GM12878 (cell line): ENCODE measurements at regions not wholly inside any gene's neighbourhood (a gene's known extent, or its start where the extent isn't known, plus 50 kb on each side); places are given as distances from the start of the nearest gene placed in this dataset.

ENCODE experiments used
- ATAC-seq: fragments of 200-7000 bp; cut with Tn5 transposase; 3 replicates; pipeline ENCODE4 v1.9.1; 2020; ENCODE audit warnings: mild to moderate bottlenecking, moderate library complexity
- BruUV-seq: library from RNA; stranded (reverse); fragments of 400-500 nt; replicated peaks from 2 replicates; lab custom pipeline; 2021; lab: Mats Ljungman, UMichigan
- CTCF ChIA-PET: fragments of 300-600 bp; sonication (Branson Sonifier 250); formaldehyde crosslinking; extraction: SDS; loops from one replicate; lab custom pipeline; 2021; ENCODE audit warnings: inconsistent platforms; lab: Yijun Ruan, JAX
- POLR2A ChIA-PET: fragments of 350-600 bp; formaldehyde crosslinking; extraction: SDS; loops from one replicate; lab custom pipeline; 2021; ENCODE audit warnings: inconsistent platforms; lab: Charles Lee
- RAD21 ChIA-PET: fragments of 300-600 bp; sonication (Branson Sonifier 250); formaldehyde crosslinking; loops from one replicate; lab custom pipeline; 2023; ENCODE audit warnings: antibody characterized with exemption; ENCODE audit not compliant: unreplicated experiment; lab: Charles Lee
- SMC1A ChIA-PET: fragments of 300-600 bp; sonication (Branson Sonifier 250); formaldehyde crosslinking; loops from one replicate; lab custom pipeline; 2023; ENCODE audit not compliant: unreplicated experiment, uncharacterized antibody; lab: Charles Lee
- DNase-seq: peaks from one replicate; pipeline ENCODE4 v3.0.0-alpha.2; 2011; ENCODE audit warnings: low read depth, low spot score
- FAIRE-seq: peaks from 3 replicates; lab custom pipeline; 2011; peaks lifted over from hg19 to GRCh38; lab: Jason Lieb, UNC
- H2AFZ ChIP-seq: 2 replicates; pipeline ENCODE4 v1.6.0; 2011; ENCODE audit warnings: low read depth, low read length, control low read depth; ENCODE audit not compliant: control insufficient read depth
- H3K27ac ChIP-seq: 2 replicates; pipeline ENCODE4 v1.5.1; 2011; ENCODE audit warnings: control low read depth; ENCODE audit not compliant: control insufficient read depth, insufficient read depth
- H3K27me3 ChIP-seq, 2 experiments: replicated peaks in 1 of 2; 2 replicates each; pipeline versions ENCODE4 v1.6.0 to v1.6.1; 2011; ENCODE audit warnings: low read length in 1 of 2; ENCODE audit not compliant: control insufficient read depth in 2 of 2, insufficient read depth in 2 of 2
- H3K36me3 ChIP-seq, 2 experiments: 2 replicates each; pipeline ENCODE4 v1.5.1; 2011; ENCODE audit warnings: low read length in 1 of 2; ENCODE audit not compliant: control insufficient read depth in 2 of 2, insufficient read depth in 2 of 2
- H3K4me1 ChIP-seq: 2 replicates; pipeline ENCODE4 v1.6.1; 2011; ENCODE audit warnings: mild to moderate bottlenecking, low read length, moderate library complexity, mixed read lengths; ENCODE audit not compliant: control insufficient read depth, insufficient read depth
- H3K4me2 ChIP-seq: 2 replicates; pipeline ENCODE4 v1.6.0; 2011; ENCODE audit warnings: control low read depth; ENCODE audit not compliant: control insufficient read depth, insufficient read depth
- H3K4me3 ChIP-seq: fragments of 200-600 bp; sonication (generic); 2 replicates; pipeline ENCODE4 v1.5.1; 2016
- H3K79me2 ChIP-seq: 2 replicates; pipeline ENCODE4 v1.6.0; 2011; ENCODE audit warnings: low read length; ENCODE audit not compliant: control insufficient read depth, insufficient read depth
- H3K9ac ChIP-seq: 2 replicates; pipeline ENCODE4 v1.8.0; 2011; ENCODE audit warnings: low read length, control low read depth, mixed read lengths; ENCODE audit not compliant: control insufficient read depth, insufficient read depth
- H3K9me3 ChIP-seq: replicated peaks from 3 replicates; pipeline ENCODE4 v1.5.1; 2011; ENCODE audit warnings: mild to moderate bottlenecking, low read length; ENCODE audit not compliant: control insufficient read depth, insufficient read depth
- H4K20me1 ChIP-seq: 2 replicates; pipeline ENCODE4 v1.6.0; 2011; ENCODE audit not compliant: control insufficient read depth, insufficient read depth
- ASH2L ChIP-seq: fragments of 300-600, 200-600 bp; sonication (generic); IDR thresholded peaks from 2 replicates; pipeline ENCODE4 v1.6.1; 2017; ENCODE audit warnings: low read depth, mild to moderate bottlenecking, borderline replicate concordance
- POLR2A ChIP-seq: IDR thresholded peaks from 2 replicates; pipeline ENCODE4 v1.6.1; 2011; ENCODE audit warnings: low read depth, mild to moderate bottlenecking, low read length
- POLR2AphosphoS5 ChIP-seq: IDR thresholded peaks from 2 replicates; pipeline ENCODE4 v1.6.1; 2011; ENCODE audit warnings: mild to moderate bottlenecking, low read length, inconsistent platforms
- RUNX3 ChIP-seq: IDR thresholded peaks from 2 replicates; pipeline ENCODE4 v1.6.1; 2012; ENCODE audit warnings: low read length, inconsistent platforms
- SMC3 ChIP-seq: IDR thresholded peaks from 2 replicates; pipeline ENCODE4 v1.6.1; 2011; ENCODE audit warnings: low read length, improper control_type of control experiment, borderline replicate concordance
- WGBS: methylation state at CpG from one replicate; pipeline ENCODE4 v1.1.6; 2016; ENCODE audit warnings: low lambda C conversion rate; ENCODE audit not compliant: insufficient replicate concordance, insufficient coverage; ENCODE audit errors: missing lambda C conversion rate; 5-methylcytosine and 5-hydroxymethylcytosine counted together
- in situ Hi-C: fragments of 300-500 bp; cut with MboI; formaldehyde crosslinking; loops from 9 replicates; pipeline ENCODE4 v1.14.3; 2018; ENCODE audit warnings: mixed read lengths
- intact Hi-C: fragments of 100-400 bp; cut with micrococcal nuclease; formaldehyde crosslinking; loops from one replicate; pipeline ENCODE4 v1.14.2; 2022; ENCODE audit not compliant: unreplicated experiment
- TF ChIP-seq, protein P1 (sequence below): fragments of 450-650 bp; IDR thresholded peaks from 2 replicates; pipeline ENCODE4 v1.6.1; 2016; ENCODE audit warnings: mild to moderate bottlenecking
- TF ChIP-seq, protein P2 (sequence below): fragments of 450-650 bp; IDR thresholded peaks from 2 replicates; pipeline ENCODE4 v1.6.1; 2017; ENCODE audit warnings: mild to moderate bottlenecking
- TF ChIP-seq, protein P3 (sequence below): IDR thresholded peaks from 2 replicates; pipeline ENCODE4 v1.6.1; 2012; ENCODE audit warnings: improper control_type of control experiment, low read depth, low read length; ENCODE audit not compliant: insufficient replicate concordance
- TF ChIP-seq, protein P4 (sequence below): IDR thresholded peaks from 2 replicates; pipeline ENCODE4 v1.6.1; 2012; ENCODE audit warnings: mild to moderate bottlenecking, low read depth, low read length
- TF ChIP-seq, protein P5 (sequence below): fragments of 450-650 bp; IDR thresholded peaks from 2 replicates; pipeline ENCODE4 v1.6.1; 2017; ENCODE audit warnings: mild to moderate bottlenecking, low read depth, inconsistent platforms; ENCODE audit not compliant: poor library complexity, severe bottlenecking

DNA sequence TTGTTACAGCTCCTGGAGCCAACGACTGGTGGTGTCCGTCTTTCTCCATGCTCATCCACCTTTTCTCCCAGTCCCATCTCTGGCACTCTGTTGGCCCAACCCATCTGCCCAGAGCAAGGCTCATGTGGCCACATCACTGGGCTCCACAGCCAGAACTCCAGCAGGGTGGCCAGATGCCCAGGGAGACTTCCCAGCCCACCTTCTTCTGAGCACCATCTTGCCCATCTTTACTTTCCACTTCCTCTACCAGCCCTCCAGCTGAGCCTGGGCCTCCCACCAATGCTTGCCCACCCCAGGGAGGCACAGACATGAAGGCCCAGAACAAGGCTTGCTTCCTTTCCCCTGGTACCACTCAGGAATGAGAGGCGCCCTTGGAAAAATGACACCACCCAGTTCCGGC, 116.8 kb downstream of the BUD13 start:
- H4K20me1 ChIP-seq: no peaks in the 10 kb centered on the region
- POLR2A ChIA-PET: no interaction called here
- H3K27ac ChIP-seq: no peak overlapping the region
- CTCF ChIA-PET: interaction anchor here (1.3 kb wide), 1 partner anchor 12 kb away, joined by 3 read pairs; no protein-coding TSS in a partner anchor
- H3K9me3 ChIP-seq: no peaks in the 10 kb centered on the region
- no peak overlapping the region for H3K4me2 ChIP-seq
- no peak for ATAC-seq
- no peaks in the 10 kb centered on the region for H3K4me1 ChIP-seq
- H2AFZ ChIP-seq: no peak overlapping the region
- peaks cover 0 to 2% of the 10 kb centered on the region in 2 experiments; a peak in 2 of 4 replicates for H3K27me3 ChIP-seq
- no TSS peak for BruUV-seq
- no peak overlapping the region for H3K4me3 ChIP-seq
- no peaks in the 10 kb centered on the region for H3K36me3 ChIP-seq
- H3K9ac ChIP-seq: no peak overlapping the region
- 40% methylated on average over 4 of the region's 4 CpGs for WGBS
- SMC1A ChIA-PET: no interaction called here
- in situ Hi-C loops (no loop called here), intact Hi-C loops (no loop called here)
- RAD21 ChIA-PET: no interaction called here
- no peak for DNase-seq
- no peaks in the 10 kb centered on the region for H3K79me2 ChIP-seq
- FAIRE-seq: no peak
- TF ChIP-seq, protein P1, sequence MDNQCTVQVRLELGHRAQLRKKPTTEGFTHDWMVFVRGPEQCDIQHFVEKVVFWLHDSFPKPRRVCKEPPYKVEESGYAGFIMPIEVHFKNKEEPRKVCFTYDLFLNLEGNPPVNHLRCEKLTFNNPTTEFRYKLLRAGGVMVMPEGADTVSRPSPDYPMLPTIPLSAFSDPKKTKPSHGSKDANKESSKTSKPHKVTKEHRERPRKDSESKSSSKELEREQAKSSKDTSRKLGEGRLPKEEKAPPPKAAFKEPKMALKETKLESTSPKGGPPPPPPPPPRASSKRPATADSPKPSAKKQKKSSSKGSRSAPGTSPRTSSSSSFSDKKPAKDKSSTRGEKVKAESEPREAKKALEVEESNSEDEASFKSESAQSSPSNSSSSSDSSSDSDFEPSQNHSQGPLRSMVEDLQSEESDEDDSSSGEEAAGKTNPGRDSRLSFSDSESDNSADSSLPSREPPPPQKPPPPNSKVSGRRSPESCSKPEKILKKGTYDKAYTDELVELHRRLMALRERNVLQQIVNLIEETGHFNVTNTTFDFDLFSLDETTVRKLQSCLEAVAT: no peak
- TF ChIP-seq ASH2L (no peak), SMC3 (no peak), POLR2A (no peak), RUNX3 (no peak), POLR2AphosphoS5 (no peak)
- TF ChIP-seq, protein P2, sequence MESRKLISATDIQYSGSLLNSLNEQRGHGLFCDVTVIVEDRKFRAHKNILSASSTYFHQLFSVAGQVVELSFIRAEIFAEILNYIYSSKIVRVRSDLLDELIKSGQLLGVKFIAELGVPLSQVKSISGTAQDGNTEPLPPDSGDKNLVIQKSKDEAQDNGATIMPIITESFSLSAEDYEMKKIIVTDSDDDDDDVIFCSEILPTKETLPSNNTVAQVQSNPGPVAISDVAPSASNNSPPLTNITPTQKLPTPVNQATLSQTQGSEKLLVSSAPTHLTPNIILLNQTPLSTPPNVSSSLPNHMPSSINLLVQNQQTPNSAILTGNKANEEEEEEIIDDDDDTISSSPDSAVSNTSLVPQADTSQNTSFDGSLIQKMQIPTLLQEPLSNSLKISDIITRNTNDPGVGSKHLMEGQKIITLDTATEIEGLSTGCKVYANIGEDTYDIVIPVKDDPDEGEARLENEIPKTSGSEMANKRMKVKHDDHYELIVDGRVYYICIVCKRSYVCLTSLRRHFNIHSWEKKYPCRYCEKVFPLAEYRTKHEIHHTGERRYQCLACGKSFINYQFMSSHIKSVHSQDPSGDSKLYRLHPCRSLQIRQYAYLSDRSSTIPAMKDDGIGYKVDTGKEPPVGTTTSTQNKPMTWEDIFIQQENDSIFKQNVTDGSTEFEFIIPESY: no peak
- TF ChIP-seq, protein P3, sequence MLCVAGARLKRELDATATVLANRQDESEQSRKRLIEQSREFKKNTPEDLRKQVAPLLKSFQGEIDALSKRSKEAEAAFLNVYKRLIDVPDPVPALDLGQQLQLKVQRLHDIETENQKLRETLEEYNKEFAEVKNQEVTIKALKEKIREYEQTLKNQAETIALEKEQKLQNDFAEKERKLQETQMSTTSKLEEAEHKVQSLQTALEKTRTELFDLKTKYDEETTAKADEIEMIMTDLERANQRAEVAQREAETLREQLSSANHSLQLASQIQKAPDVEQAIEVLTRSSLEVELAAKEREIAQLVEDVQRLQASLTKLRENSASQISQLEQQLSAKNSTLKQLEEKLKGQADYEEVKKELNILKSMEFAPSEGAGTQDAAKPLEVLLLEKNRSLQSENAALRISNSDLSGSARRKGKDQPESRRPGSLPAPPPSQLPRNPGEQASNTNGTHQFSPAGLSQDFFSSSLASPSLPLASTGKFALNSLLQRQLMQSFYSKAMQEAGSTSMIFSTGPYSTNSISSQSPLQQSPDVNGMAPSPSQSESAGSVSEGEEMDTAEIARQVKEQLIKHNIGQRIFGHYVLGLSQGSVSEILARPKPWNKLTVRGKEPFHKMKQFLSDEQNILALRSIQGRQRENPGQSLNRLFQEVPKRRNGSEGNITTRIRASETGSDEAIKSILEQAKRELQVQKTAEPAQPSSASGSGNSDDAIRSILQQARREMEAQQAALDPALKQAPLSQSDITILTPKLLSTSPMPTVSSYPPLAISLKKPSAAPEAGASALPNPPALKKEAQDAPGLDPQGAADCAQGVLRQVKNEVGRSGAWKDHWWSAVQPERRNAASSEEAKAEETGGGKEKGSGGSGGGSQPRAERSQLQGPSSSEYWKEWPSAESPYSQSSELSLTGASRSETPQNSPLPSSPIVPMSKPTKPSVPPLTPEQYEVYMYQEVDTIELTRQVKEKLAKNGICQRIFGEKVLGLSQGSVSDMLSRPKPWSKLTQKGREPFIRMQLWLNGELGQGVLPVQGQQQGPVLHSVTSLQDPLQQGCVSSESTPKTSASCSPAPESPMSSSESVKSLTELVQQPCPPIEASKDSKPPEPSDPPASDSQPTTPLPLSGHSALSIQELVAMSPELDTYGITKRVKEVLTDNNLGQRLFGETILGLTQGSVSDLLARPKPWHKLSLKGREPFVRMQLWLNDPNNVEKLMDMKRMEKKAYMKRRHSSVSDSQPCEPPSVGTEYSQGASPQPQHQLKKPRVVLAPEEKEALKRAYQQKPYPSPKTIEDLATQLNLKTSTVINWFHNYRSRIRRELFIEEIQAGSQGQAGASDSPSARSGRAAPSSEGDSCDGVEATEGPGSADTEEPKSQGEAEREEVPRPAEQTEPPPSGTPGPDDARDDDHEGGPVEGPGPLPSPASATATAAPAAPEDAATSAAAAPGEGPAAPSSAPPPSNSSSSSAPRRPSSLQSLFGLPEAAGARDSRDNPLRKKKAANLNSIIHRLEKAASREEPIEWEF: no peak
- TF ChIP-seq, protein P4, sequence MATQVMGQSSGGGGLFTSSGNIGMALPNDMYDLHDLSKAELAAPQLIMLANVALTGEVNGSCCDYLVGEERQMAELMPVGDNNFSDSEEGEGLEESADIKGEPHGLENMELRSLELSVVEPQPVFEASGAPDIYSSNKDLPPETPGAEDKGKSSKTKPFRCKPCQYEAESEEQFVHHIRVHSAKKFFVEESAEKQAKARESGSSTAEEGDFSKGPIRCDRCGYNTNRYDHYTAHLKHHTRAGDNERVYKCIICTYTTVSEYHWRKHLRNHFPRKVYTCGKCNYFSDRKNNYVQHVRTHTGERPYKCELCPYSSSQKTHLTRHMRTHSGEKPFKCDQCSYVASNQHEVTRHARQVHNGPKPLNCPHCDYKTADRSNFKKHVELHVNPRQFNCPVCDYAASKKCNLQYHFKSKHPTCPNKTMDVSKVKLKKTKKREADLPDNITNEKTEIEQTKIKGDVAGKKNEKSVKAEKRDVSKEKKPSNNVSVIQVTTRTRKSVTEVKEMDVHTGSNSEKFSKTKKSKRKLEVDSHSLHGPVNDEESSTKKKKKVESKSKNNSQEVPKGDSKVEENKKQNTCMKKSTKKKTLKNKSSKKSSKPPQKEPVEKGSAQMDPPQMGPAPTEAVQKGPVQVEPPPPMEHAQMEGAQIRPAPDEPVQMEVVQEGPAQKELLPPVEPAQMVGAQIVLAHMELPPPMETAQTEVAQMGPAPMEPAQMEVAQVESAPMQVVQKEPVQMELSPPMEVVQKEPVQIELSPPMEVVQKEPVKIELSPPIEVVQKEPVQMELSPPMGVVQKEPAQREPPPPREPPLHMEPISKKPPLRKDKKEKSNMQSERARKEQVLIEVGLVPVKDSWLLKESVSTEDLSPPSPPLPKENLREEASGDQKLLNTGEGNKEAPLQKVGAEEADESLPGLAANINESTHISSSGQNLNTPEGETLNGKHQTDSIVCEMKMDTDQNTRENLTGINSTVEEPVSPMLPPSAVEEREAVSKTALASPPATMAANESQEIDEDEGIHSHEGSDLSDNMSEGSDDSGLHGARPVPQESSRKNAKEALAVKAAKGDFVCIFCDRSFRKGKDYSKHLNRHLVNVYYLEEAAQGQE: no peak
- TF ChIP-seq, protein P5, sequence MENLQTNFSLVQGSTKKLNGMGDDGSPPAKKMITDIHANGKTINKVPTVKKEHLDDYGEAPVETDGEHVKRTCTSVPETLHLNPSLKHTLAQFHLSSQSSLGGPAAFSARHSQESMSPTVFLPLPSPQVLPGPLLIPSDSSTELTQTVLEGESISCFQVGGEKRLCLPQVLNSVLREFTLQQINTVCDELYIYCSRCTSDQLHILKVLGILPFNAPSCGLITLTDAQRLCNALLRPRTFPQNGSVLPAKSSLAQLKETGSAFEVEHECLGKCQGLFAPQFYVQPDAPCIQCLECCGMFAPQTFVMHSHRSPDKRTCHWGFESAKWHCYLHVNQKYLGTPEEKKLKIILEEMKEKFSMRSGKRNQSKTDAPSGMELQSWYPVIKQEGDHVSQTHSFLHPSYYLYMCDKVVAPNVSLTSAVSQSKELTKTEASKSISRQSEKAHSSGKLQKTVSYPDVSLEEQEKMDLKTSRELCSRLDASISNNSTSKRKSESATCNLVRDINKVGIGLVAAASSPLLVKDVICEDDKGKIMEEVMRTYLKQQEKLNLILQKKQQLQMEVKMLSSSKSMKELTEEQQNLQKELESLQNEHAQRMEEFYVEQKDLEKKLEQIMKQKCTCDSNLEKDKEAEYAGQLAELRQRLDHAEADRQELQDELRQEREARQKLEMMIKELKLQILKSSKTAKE: no peak
